Suprapubic skin (tissue), 4 donors: ENCODE measurements at regions not wholly inside any gene's neighbourhood (a gene's known extent, or its start where the extent isn't known, plus 50 kb on each side); places are given as distances from the start of the nearest gene placed in this dataset.

Source experiments
- CTCF ChIP-seq, 2 donors: fragments of 200-600 bp in 1 of 2; fragments of 450-650 bp in 1 of 2; sonication (generic) in 1 of 2; IDR thresholded peaks; one replicate each; pipeline ENCODE4 v1.5.1; 2016 to 2019; ENCODE audit warnings: antibody characterized with exemption in 2 of 2, mild to moderate bottlenecking in 1 of 2, moderate library complexity in 1 of 2
- EP300 ChIP-seq: sonication (generic); formaldehyde crosslinking; IDR thresholded peaks from one replicate; pipeline ENCODE4 v1.6.1; 2017; ENCODE audit warnings: antibody characterized with exemption
- POLR2A ChIP-seq, 2 donors: fragments of 450-650 bp; IDR thresholded peaks; one replicate each; pipeline ENCODE4 v1.6.1; 2017; ENCODE audit warnings: antibody characterized with exemption in 2 of 2, mild to moderate bottlenecking in 2 of 2, moderate library complexity in 2 of 2
- POLR2AphosphoS5 ChIP-seq, 3 donors: sonication (generic); formaldehyde crosslinking; IDR thresholded peaks; one replicate each; pipeline ENCODE4 v1.6.1; 2017; ENCODE audit warnings: antibody characterized with exemption in 3 of 3

DNA sequence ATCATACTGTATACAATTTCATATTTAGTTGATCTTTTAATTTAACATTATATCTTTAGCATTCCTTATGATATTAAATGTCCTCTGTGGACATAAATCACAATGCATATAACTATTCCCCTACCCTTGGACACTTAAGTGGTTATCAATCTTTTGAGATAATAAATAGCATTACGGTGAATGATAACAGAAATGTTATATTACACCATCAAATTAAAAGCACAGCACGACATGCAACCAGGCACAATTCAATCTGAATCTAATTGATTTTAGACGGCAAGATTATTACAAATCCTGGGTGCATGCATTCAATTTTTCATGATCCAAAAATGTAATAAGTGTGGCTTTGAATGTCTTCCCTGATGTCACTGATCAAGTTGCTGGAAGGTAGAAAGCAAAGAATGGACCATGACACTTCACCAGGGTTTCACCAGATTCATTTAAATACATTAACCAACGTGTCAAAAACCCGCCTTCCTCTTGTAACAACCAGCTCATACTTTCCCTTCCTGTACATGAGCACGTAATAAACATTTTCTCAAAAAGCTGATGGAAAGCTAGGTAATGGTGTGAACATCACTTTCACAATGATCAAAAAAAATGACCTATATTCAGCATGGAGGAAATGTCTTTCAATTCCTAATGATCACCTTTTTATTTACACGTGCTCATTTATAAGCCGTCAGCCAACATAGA is 513.7 kb upstream of the ID2 start:
- no peak for TF ChIP-seq POLR2A (IDR thresholded peaks at IDR 0.05)
- TF ChIP-seq CTCF (IDR thresholded peaks at IDR 0.05), result no peak
- no peak for TF ChIP-seq POLR2AphosphoS5 (IDR thresholded peaks at IDR 0.05)
- TF ChIP-seq EP300, result no peak
